ENCODE measurements at regions not wholly inside any gene's neighbourhood (a gene's known extent, or its start where the extent isn't known, plus 50 kb on each side); places are given as distances from the start of the nearest gene placed in this dataset.

DNA sequence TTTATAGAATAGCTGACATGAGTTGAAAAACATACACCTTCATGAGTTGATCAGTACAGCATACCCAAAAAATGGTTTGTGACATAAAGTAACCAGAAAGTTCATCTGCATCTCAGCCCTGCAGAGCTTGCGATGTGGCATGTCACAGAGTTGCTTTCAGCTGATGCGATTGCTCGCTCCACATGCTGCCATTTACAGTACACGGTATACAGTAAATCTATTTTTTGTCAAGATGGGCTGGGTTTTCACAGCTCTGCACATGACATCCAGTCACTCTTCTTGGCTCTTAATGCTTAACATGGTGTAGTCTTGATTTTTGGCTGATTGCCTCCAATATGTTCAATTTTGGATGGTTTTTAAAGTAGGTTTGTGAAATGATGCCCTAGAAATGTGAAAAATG lies 811.9 kb downstream of the SATB2 start:
- H3K4me1 ChIP-seq (ENCODE audit: control insufficient read depth, extremely low read depth, insufficient read depth, low read length) = no peaks in the 10 kb centered on the region
- no peak overlapping the region for H2AFZ ChIP-seq (ENCODE audit: low read depth, low read length)
- H3K4me3 ChIP-seq (replicated peaks in 1 of 3; ENCODE audit: insufficient read depth in 1 of 3, low read depth in 1 of 3, low read length in 3 of 3) = no peak overlapping the region
- no TSS peak for BruUV-seq (replicated peaks)
- ChIA-PET CTCF (no interaction called here), POLR2A (no interaction called here)
- dilution Hi-C loops (cut with MboI; ENCODE audit: extremely low pct_ligation_motif_present, low sequenced_read_pairs) (no loop called here), intact Hi-C loops (cut with micrococcal nuclease) (no loop called here)
- H4K20me1 ChIP-seq (replicated peaks; ENCODE audit: control insufficient read depth, extremely low read depth, insufficient read depth, low read length) = no peaks in the 10 kb centered on the region
- no peak overlapping the region for H3K9ac ChIP-seq (replicated peaks; ENCODE audit: extremely low read depth, insufficient read depth, low read length)
- no peaks in the 10 kb centered on the region for H3K9me1 ChIP-seq (replicated peaks; ENCODE audit: control insufficient read depth, extremely low read depth, insufficient read depth, low read length)
- no peak for FAIRE-seq
- H3K27me3 ChIP-seq (ENCODE audit: control insufficient read depth in 2 of 2, insufficient read depth in 2 of 2, low read length in 2 of 2) = no peaks in the 10 kb centered on the region
- no peaks in the 10 kb centered on the region for H3K9me3 ChIP-seq (replicated peaks; ENCODE audit: control insufficient read depth, insufficient read depth, low read length)
- TF ChIP-seq, protein P1, sequence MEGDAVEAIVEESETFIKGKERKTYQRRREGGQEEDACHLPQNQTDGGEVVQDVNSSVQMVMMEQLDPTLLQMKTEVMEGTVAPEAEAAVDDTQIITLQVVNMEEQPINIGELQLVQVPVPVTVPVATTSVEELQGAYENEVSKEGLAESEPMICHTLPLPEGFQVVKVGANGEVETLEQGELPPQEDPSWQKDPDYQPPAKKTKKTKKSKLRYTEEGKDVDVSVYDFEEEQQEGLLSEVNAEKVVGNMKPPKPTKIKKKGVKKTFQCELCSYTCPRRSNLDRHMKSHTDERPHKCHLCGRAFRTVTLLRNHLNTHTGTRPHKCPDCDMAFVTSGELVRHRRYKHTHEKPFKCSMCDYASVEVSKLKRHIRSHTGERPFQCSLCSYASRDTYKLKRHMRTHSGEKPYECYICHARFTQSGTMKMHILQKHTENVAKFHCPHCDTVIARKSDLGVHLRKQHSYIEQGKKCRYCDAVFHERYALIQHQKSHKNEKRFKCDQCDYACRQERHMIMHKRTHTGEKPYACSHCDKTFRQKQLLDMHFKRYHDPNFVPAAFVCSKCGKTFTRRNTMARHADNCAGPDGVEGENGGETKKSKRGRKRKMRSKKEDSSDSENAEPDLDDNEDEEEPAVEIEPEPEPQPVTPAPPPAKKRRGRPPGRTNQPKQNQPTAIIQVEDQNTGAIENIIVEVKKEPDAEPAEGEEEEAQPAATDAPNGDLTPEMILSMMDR (IDR thresholded peaks at IDR 0.05; ENCODE audit: extremely low read depth in 1 of 2, insufficient read depth in 1 of 2, low read depth in 1 of 2, low read length in 2 of 2) = no peak
- no peak for TF ChIP-seq POLR2A (IDR thresholded peaks at IDR 0.05; ENCODE audit: low read depth, low read length)
- DNase-seq (ENCODE audit: low read depth, low spot score) = no peak
- H3K36me3 ChIP-seq (ENCODE audit: control insufficient read depth in 2 of 2, extremely low read depth in 1 of 2, insufficient read depth in 2 of 2, low read length in 2 of 2) = no peaks in the 10 kb centered on the region
- H3K27ac ChIP-seq (ENCODE audit: insufficient read depth, low read depth, low read length) = no peak overlapping the region
- no peak overlapping the region for H3K4me2 ChIP-seq (ENCODE audit: insufficient read depth, low read length)
- H3K79me2 ChIP-seq (ENCODE audit: control insufficient read depth, insufficient read depth, low read length) = no peaks in the 10 kb centered on the region

- H3K27ac ChIP-seq (ENCODE audit: insufficient read depth, low read depth, low read length) = no peak overlapping the region
- POLR2A ChIA-PET = no interaction called here
- no peaks in the 10 kb centered on the region for H3K9me3 ChIP-seq (replicated peaks; ENCODE audit: control insufficient read depth, insufficient read depth, low read length)
- H3K27me3 ChIP-seq (ENCODE audit: control insufficient read depth in 2 of 2, insufficient read depth in 2 of 2, low read length in 2 of 2) = no peaks in the 10 kb centered on the region
- no peaks in the 10 kb centered on the region for H3K36me3 ChIP-seq (ENCODE audit: control insufficient read depth in 2 of 2, extremely low read depth in 1 of 2, insufficient read depth in 2 of 2, low read length in 2 of 2)
- no peak for DNase-seq (ENCODE audit: low read depth, low spot score)
- dilution Hi-C loops (cut with MboI; ENCODE audit: extremely low pct_ligation_motif_present, low sequenced_read_pairs) (no loop called here), intact Hi-C loops (cut with micrococcal nuclease) (no loop called here)
- no peak overlapping the region for H3K4me3 ChIP-seq (replicated peaks in 1 of 3; ENCODE audit: insufficient read depth in 1 of 3, low read depth in 1 of 3, low read length in 3 of 3)
- no TSS peak for BruUV-seq (replicated peaks)
- no peaks in the 10 kb centered on the region for H3K79me2 ChIP-seq (ENCODE audit: control insufficient read depth, insufficient read depth, low read length)
- TF ChIP-seq GATA2 (IDR thresholded peaks at IDR 0.05; ENCODE audit: insufficient read depth, insufficient read length, low read depth, low read length) (no peak), EZH2 (IDR thresholded peaks at IDR 0.05; ENCODE audit: borderline replicate concordance, low read depth, low read length, severe bottlenecking) (no peak), POLR2A (IDR thresholded peaks at IDR 0.05; ENCODE audit: low read depth, low read length) (no peak), MYC (IDR thresholded peaks at IDR 0.05; ENCODE audit: low read depth, low read length) (no peak), FOS (IDR thresholded peaks at IDR 0.05; ENCODE audit: borderline replicate concordance, insufficient read depth, low read length) (no peak), MAX (IDR thresholded peaks at IDR 0.05; ENCODE audit: insufficient read depth, insufficient read length) (no peak), JUN (IDR thresholded peaks at IDR 0.05; ENCODE audit: borderline replicate concordance, insufficient read depth, insufficient read length, low read depth) (no peak), POLR2AphosphoS5 (IDR thresholded peaks at IDR 0.05; ENCODE audit: insufficient read depth, low read depth, low read length) (no peak)
- TF ChIP-seq, protein P1 (IDR thresholded peaks at IDR 0.05; ENCODE audit: extremely low read depth in 1 of 2, insufficient read depth in 1 of 2, low read depth in 1 of 2, low read length in 2 of 2) = no peak
- no peaks in the 10 kb centered on the region for H3K4me1 ChIP-seq (ENCODE audit: control insufficient read depth, extremely low read depth, insufficient read depth, low read length)
- no peak for FAIRE-seq
- H3K9me1 ChIP-seq (replicated peaks; ENCODE audit: control insufficient read depth, extremely low read depth, insufficient read depth, low read length) = no peaks in the 10 kb centered on the region
- CTCF ChIA-PET = no interaction called here
- no peak overlapping the region for H3K4me2 ChIP-seq (ENCODE audit: insufficient read depth, low read length)
- H4K20me1 ChIP-seq (replicated peaks; ENCODE audit: control insufficient read depth, extremely low read depth, insufficient read depth, low read length) = no peaks in the 10 kb centered on the region
- no peak overlapping the region for H3K9ac ChIP-seq (replicated peaks; ENCODE audit: extremely low read depth, insufficient read depth, low read length)
- no peak overlapping the region for H2AFZ ChIP-seq (ENCODE audit: low read depth, low read length)
These were observed 816.6 kb downstream of the SATB2 start for GRCh38 chr2:198641161-198641560.
